OCI-LY7 (cell line): ENCODE measurements at regions not wholly inside any gene's neighbourhood (a gene's known extent, or its start where the extent isn't known, plus 50 kb on each side); places are given as distances from the start of the nearest gene placed in this dataset.

Experiments used
- BruUV-seq: library from RNA; stranded (reverse); fragments of 400-500 nt; replicated peaks from 2 replicates; lab custom pipeline; 2021; lab: Mats Ljungman, UMichigan
- CTCF ChIA-PET: fragments of 300-600 bp; sonication (Branson Sonifier 250); formaldehyde crosslinking; loops from one replicate; lab custom pipeline; 2022; ENCODE audit warnings: antibody characterized with exemption; ENCODE audit not compliant: unreplicated experiment; lab: Charles Lee
- POLR2A ChIA-PET: fragments of 300-600 bp; sonication (Branson Sonifier 250); formaldehyde crosslinking; loops from one replicate; lab custom pipeline; 2022; ENCODE audit warnings: antibody characterized with exemption; lab: Charles Lee
- DNase-seq: peaks from one replicate; pipeline ENCODE4 v3.0.0-alpha.2; 2015; ENCODE audit warnings: low spot score
- H2AFZ ChIP-seq: fragments of 200-600 bp; sonication (generic), shearing (Covaris generic); 2 replicates; pipeline ENCODE4 v1.6.1; 2014; ENCODE audit warnings: mild to moderate bottlenecking, antibody characterized with exemption, low read length, moderate library complexity
- H3K27ac ChIP-seq: fragments of 200-600 bp; sonication (generic); 2 replicates; pipeline ENCODE4 v1.5.1; 2014; ENCODE audit warnings: mixed run types, low read depth, mild to moderate bottlenecking, moderate library complexity, low read length, inconsistent platforms; ENCODE audit not compliant: poor library complexity, severe bottlenecking
- H3K36me3 ChIP-seq: fragments of 200-600 bp; sonication (generic); 2 replicates; pipeline ENCODE4 v1.6.1; 2014; ENCODE audit warnings: mild to moderate bottlenecking, antibody characterized with exemption, low read length, moderate library complexity, mixed read lengths; ENCODE audit not compliant: insufficient read depth
- H3K4me1 ChIP-seq: fragments of 200-600 bp; sonication (generic); 2 replicates; pipeline ENCODE4 v1.5.1; 2014; ENCODE audit warnings: mild to moderate bottlenecking, low read length; ENCODE audit not compliant: insufficient read depth, poor library complexity, severe bottlenecking
- H3K4me2 ChIP-seq: fragments of 200-600 bp; sonication (generic); 2 replicates; pipeline ENCODE4 v1.6.1; 2014; ENCODE audit warnings: mild to moderate bottlenecking, low read length
- H3K4me3 ChIP-seq: fragments of 200-600 bp; sonication (generic); 2 replicates; pipeline ENCODE4 v1.5.1; 2014; ENCODE audit warnings: mild to moderate bottlenecking, low read depth, low read length; ENCODE audit not compliant: poor library complexity, severe bottlenecking
- H3K79me2 ChIP-seq: fragments of 200-600 bp; sonication (generic); 2 replicates; pipeline ENCODE4 v1.6.1; 2016; ENCODE audit warnings: low read depth, mild to moderate bottlenecking, low read length, moderate library complexity, mixed read lengths; ENCODE audit not compliant: insufficient read depth
- H3K9me2 ChIP-seq: fragments of 200-600 bp; sonication (generic); 2 replicates; pipeline ENCODE4 v1.6.1; 2016; ENCODE audit warnings: mild to moderate bottlenecking, low read length, mixed read lengths; ENCODE audit not compliant: insufficient read depth
- H3K9me3 ChIP-seq: fragments of 200-600 bp; sonication (generic); 2 replicates; pipeline ENCODE4 v1.6.1; 2014; ENCODE audit warnings: mild to moderate bottlenecking, mixed run types, low read length, mixed read lengths
- H4K20me1 ChIP-seq: fragments of 200-600 bp; sonication (generic); 2 replicates; pipeline ENCODE4 v1.6.1; 2014; ENCODE audit warnings: mild to moderate bottlenecking, antibody characterized with exemption, low read length, moderate library complexity, mixed read lengths; ENCODE audit not compliant: insufficient read depth
- EZH2phosphoT487 ChIP-seq: fragments of 200-600 bp; sonication (generic); IDR thresholded peaks from 2 replicates; pipeline ENCODE4 v1.6.1; 2018; ENCODE audit warnings: low read depth, borderline replicate concordance, mild to moderate bottlenecking, mixed run types, antibody characterized with exemption, low read length, moderate library complexity, mixed read lengths
- intact Hi-C: fragments of 100-400 bp; cut with micrococcal nuclease; formaldehyde crosslinking; loops from one replicate; pipeline ENCODE4 v1.10.0; 2022; ENCODE audit not compliant: unreplicated experiment
- TF ChIP-seq, protein P1 (sequence below): fragments of 200-600 bp; sonication (generic); conservative IDR thresholded peaks from 2 replicates; pipeline ENCODE4 v1.5.1; 2014; ENCODE audit warnings: mild to moderate bottlenecking, antibody characterized with exemption, low read length, moderate library complexity, mixed read lengths

- no peaks in the 10 kb centered on the region for H3K4me1 ChIP-seq
- no peaks in the 10 kb centered on the region for H3K36me3 ChIP-seq
- H3K79me2 ChIP-seq, result no peaks in the 10 kb centered on the region
- TF ChIP-seq EZH2phosphoT487, result no peak
- no peaks in the 10 kb centered on the region for H3K9me2 ChIP-seq
- H3K9me3 ChIP-seq, result no peaks in the 10 kb centered on the region
- no peak overlapping the region for H2AFZ ChIP-seq
- no peak overlapping the region for H3K27ac ChIP-seq
- no TSS peak for BruUV-seq
- DNase-seq, result no peak
- no peak overlapping the region for H3K4me3 ChIP-seq
- H3K4me2 ChIP-seq, result no peak overlapping the region
- intact Hi-C loops, result no loop called here
- POLR2A ChIA-PET, result interaction anchor here (0.7 kb wide), 1 partner anchor 20 kb away, joined by 3 read pairs; no protein-coding TSS in a partner anchor
- CTCF ChIA-PET, result no interaction called here
- no peaks in the 10 kb centered on the region for H4K20me1 ChIP-seq
Observed at GRCh38 chr9:31078175-31078574, 1306.3 kb upstream of the ACO1 start.

DNA sequence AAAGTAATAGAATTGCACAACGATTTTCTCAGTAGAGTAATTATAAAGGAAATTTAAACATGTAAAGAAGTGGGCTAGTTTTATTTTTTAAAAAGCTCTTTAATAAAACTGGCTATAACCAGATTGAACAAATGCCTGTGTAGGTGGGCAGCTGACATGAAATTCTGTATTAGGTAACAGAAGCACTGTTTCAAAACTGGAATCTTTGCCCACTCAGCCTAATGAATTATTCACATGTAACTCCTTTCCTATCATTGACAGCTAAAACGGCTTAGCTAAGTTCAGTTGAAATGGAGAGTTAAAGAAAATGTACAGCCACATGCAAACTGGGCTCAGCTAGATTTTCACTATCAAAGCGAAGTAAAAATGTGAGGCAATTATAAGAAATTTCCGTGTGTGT is 1300.1 kb upstream of the ACO1 start:
- Histone ChIP-seq H3K4me1 (no peaks in the 10 kb centered on the region), H3K79me2 (no peaks in the 10 kb centered on the region), H3K9me2 (no peaks in the 10 kb centered on the region), H3K36me3 (no peaks in the 10 kb centered on the region), H3K4me2 (no peak overlapping the region), H4K20me1 (no peaks in the 10 kb centered on the region), H3K4me3 (no peak overlapping the region), H2AFZ (no peak overlapping the region), H3K27ac (no peak overlapping the region), H3K9me3 (no peaks in the 10 kb centered on the region)
- no peak for DNase-seq
- TF ChIP-seq, protein P1, sequence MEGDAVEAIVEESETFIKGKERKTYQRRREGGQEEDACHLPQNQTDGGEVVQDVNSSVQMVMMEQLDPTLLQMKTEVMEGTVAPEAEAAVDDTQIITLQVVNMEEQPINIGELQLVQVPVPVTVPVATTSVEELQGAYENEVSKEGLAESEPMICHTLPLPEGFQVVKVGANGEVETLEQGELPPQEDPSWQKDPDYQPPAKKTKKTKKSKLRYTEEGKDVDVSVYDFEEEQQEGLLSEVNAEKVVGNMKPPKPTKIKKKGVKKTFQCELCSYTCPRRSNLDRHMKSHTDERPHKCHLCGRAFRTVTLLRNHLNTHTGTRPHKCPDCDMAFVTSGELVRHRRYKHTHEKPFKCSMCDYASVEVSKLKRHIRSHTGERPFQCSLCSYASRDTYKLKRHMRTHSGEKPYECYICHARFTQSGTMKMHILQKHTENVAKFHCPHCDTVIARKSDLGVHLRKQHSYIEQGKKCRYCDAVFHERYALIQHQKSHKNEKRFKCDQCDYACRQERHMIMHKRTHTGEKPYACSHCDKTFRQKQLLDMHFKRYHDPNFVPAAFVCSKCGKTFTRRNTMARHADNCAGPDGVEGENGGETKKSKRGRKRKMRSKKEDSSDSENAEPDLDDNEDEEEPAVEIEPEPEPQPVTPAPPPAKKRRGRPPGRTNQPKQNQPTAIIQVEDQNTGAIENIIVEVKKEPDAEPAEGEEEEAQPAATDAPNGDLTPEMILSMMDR, result no peak
- no peak for TF ChIP-seq EZH2phosphoT487
- intact Hi-C loops, result no loop called here
- no TSS peak for BruUV-seq
- CTCF ChIA-PET, result no interaction called here
- POLR2A ChIA-PET, result no interaction called here

- DNase-seq, result no peak
- intact Hi-C loops, result no loop called here
- H3K4me2 ChIP-seq, result no peak overlapping the region
- POLR2A ChIA-PET, result no interaction called here
- CTCF ChIA-PET, result no interaction called here
- no peaks in the 10 kb centered on the region for H3K9me3 ChIP-seq
- no peaks in the 10 kb centered on the region for H3K36me3 ChIP-seq
- no peak overlapping the region for H3K4me3 ChIP-seq
- H3K4me1 ChIP-seq, result no peaks in the 10 kb centered on the region
- H3K9me2 ChIP-seq, result no peaks in the 10 kb centered on the region
- H3K79me2 ChIP-seq, result no peaks in the 10 kb centered on the region
- no peak overlapping the region for H3K27ac ChIP-seq
- TF ChIP-seq, protein P1, result no peak
- TF ChIP-seq EZH2phosphoT487, result no peak
- H4K20me1 ChIP-seq, result no peaks in the 10 kb centered on the region
- H2AFZ ChIP-seq, result no peak overlapping the region
- no TSS peak for BruUV-seq
Observed at GRCh38 chr9:31089549-31090221, 1294.8 kb upstream of the ACO1 start.
